ENCODE measurements at regions not wholly inside any gene's neighbourhood (a gene's known extent, or its start where the extent isn't known, plus 50 kb on each side); places are given as distances from the start of the nearest gene placed in this dataset.
"Not testable (repeated sequence)": the region's sequence is repeated elsewhere in the genome, so short reads cannot be mapped to it uniquely, and the experiment has no call there.

DNA sequence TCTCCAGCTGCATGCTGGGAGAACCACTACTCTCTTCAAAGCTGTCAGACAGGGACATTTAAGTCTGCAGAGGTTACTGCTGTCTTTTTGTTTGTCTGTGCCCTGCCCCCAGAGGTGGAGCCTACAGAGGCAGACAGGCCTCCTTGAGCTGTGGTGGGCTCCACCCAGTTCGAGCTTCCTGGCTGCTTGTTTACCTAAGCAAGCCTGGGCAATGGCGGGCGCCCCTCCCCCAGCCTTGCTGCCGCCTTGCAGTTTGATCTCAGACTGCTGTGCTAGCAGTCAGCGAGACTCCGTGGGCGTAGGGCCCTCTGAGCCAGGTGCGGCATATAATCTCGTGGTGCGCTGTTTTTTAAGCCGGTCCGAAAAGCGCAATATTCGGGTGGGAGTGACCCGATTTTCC is 215.0 kb downstream of the STIM2 start:
- H3K36me3 ChIP-seq (ENCODE audit: control insufficient read depth, insufficient read depth, low read length); DNase-seq (ENCODE audit: low read depth); H3K4me3 ChIP-seq (ENCODE audit: low read depth, low read length); H3K27me3 ChIP-seq (ENCODE audit: control insufficient read depth, insufficient read depth, low read length): not testable (repeated sequence)

DNA sequence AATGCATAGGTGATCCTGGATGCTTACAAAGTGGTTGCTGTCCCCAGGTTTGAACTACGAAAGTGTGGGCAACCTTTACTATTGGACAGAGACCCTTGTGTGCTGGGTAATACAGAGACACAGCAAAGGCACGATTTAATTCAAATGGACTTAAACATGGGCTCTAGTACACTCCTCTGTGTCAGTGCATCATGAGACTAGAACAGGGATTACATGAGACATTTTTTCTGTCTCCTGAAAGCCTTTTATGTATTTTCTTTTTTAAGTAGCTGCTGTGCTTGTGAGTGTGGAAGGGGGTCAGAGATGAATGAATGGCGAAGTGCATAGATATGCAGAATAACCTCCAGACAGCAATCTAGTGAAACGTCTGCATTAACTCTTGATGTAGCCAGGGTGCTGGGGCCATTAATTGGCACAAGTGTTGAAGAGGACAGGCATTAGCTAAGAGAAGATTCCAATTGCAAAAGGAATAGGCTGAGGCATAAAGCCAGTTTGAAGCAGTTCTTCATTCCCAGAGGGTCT is 218.4 kb downstream of the STIM2 start:
- no peak for DNase-seq (ENCODE audit: low read depth)
- Histone ChIP-seq H3K4me3 (ENCODE audit: low read depth, low read length) (no peak overlapping the region), H3K27me3 (ENCODE audit: control insufficient read depth, insufficient read depth, low read length) (peaks cover 10% of the 10 kb centered on the region), H3K36me3 (ENCODE audit: control insufficient read depth, insufficient read depth, low read length) (no peaks in the 10 kb centered on the region)
- TF ChIP-seq, protein P1, sequence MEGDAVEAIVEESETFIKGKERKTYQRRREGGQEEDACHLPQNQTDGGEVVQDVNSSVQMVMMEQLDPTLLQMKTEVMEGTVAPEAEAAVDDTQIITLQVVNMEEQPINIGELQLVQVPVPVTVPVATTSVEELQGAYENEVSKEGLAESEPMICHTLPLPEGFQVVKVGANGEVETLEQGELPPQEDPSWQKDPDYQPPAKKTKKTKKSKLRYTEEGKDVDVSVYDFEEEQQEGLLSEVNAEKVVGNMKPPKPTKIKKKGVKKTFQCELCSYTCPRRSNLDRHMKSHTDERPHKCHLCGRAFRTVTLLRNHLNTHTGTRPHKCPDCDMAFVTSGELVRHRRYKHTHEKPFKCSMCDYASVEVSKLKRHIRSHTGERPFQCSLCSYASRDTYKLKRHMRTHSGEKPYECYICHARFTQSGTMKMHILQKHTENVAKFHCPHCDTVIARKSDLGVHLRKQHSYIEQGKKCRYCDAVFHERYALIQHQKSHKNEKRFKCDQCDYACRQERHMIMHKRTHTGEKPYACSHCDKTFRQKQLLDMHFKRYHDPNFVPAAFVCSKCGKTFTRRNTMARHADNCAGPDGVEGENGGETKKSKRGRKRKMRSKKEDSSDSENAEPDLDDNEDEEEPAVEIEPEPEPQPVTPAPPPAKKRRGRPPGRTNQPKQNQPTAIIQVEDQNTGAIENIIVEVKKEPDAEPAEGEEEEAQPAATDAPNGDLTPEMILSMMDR (IDR thresholded peaks at IDR 0.05; ENCODE audit: insufficient read depth, low read length, poor library complexity, severe bottlenecking): no peak

DNA sequence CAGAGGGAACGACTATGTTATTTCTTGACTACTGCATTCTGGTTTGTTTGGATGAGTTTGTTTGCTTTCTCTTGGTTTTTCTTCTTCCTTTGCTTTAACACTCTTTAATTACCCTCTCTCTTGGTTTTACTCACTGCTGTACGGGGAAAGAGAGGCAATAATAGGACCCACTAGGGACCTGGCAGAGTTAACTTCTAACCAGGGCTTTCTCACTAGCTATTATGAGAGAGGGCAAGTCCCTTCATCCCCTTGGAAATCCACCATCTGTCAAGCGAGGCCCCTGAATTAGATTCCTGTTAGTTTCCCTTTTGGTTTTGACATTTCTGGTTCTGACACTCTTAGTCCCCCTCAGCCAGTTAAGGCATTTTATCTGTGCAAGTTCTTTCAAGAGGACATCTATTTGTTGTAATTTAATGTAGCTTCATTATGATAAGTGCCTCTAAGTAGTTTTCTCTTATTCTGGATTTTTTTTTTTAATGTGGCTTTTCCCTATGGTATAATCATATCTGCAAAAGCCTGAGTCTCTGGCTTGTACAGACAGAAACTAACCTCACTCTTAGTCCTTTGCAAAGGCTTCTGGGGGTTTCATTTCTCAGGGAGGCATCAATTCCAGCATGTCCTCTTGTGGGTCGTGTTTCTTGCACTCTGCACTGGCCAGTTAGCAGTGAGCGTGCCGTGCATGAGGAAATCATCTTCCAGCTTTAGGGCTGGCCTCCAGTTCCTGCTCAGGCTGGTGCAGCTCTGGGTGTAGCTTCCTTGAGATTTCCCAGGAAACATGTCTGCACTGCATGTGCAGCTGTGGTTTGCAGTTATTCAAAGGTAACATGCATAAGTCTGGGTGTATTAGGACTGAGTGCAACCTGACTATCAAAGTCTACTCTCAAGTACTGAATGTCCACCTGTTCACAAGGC is 221.3 kb downstream of the STIM2 start:
- no peak overlapping the region for H3K4me3 ChIP-seq (ENCODE audit: low read depth, low read length)
- no peak for DNase-seq (ENCODE audit: low read depth)
- H3K36me3 ChIP-seq (ENCODE audit: control insufficient read depth, insufficient read depth, low read length): no peaks in the 10 kb centered on the region
- H3K27me3 ChIP-seq (ENCODE audit: control insufficient read depth, insufficient read depth, low read length): peaks cover 13% of the 10 kb centered on the region
- TF ChIP-seq, protein P1 (IDR thresholded peaks at IDR 0.05; ENCODE audit: insufficient read depth, low read length, poor library complexity, severe bottlenecking): no peak

DNA sequence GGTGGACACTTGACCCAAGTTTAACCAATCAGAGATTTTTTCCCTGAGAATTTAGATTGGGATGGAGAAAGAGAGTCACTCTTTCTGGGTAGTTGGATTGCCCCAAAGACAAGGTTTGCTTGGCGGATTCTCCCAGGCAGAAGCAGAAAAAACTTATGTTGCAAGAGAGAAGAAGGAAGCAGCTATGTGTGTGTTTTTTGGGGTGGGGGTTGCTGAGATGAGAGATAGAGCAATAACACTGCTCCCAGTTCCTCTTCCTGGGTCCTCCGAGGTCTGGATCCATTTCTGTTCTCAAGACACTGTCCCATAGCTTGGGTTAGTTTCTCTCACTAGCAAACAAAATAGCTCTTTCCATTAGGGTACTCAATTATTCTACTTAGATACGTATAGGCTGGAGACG is 222.1 kb downstream of the STIM2 start:
- TF ChIP-seq, protein P1 (IDR thresholded peaks at IDR 0.05; ENCODE audit: insufficient read depth, low read length, poor library complexity, severe bottlenecking): no peak
- Histone ChIP-seq H3K4me3 (ENCODE audit: low read depth, low read length) (no peak overlapping the region), H3K36me3 (ENCODE audit: control insufficient read depth, insufficient read depth, low read length) (no peaks in the 10 kb centered on the region), H3K27me3 (ENCODE audit: control insufficient read depth, insufficient read depth, low read length) (peaks cover 13% of the 10 kb centered on the region)
- no peak for DNase-seq (ENCODE audit: low read depth)

DNA sequence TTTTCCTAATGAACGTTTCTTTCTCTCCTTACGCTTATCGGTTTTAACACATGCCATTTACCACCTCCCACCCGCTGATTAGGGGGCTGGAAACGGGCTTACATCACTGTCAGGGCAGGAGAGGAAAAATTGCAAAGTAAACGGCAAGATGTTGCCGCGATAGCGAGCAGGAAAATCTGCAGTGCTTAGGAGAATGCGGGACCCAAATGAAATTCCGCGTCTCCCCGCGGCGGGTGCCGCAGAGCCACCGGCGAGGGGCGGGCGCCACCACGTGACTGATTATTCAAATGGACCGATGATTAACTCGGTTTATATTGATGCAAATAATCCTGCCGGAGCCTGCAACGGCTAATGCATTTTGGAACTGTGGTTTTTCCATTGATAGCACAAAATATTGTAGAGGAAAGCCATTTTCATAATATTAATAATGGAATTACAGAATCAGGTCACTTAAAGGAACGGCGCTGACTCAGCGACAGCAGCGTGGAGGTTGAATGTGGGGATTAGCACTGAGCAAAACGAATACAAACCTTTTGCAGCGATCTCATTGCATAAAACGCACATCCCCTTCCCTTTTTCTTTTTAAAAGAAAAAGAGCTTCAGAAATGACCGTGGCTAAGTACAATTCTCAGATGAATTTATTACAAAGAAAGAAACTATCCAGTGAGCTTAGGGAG is 224.2 kb downstream of the STIM2 start:
- no peak for DNase-seq (ENCODE audit: low read depth)
- Histone ChIP-seq H3K36me3 (ENCODE audit: control insufficient read depth, insufficient read depth, low read length) (no peaks in the 10 kb centered on the region), H3K4me3 (ENCODE audit: low read depth, low read length) (no peak overlapping the region), H3K27me3 (ENCODE audit: control insufficient read depth, insufficient read depth, low read length) (peaks cover 17% of the 10 kb centered on the region)
- TF ChIP-seq, protein P1 (IDR thresholded peaks at IDR 0.05; ENCODE audit: insufficient read depth, low read length, poor library complexity, severe bottlenecking): peak; percentile 5

DNA sequence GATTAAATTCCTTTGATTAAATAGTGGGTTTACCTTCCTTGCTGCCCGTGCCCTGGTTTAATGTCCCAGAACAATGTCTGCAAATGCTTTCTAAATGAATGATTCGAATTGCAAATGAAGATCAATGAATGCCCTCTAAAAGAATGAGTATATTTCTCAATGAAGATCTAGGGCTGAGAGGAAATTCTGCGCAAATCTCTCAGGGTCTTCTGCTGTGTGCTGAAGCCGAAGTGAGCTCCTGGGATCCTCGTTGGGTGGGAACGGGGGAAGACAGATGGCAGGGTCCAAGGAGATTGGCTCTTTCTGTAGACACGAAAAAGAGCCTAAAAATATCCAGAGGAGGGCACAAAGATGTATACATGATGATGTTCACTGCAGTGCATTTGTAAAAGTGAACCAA is 224.8 kb downstream of the STIM2 start:
- H3K4me3 ChIP-seq (ENCODE audit: low read depth, low read length): no peak overlapping the region
- TF ChIP-seq, protein P1 (IDR thresholded peaks at IDR 0.05; ENCODE audit: insufficient read depth, low read length, poor library complexity, severe bottlenecking): no peak

More for the DNA sequence above, 224.8 kb downstream of the STIM2 start:
- DNase-seq (ENCODE audit: low read depth): no peak
- Histone ChIP-seq H3K36me3 (ENCODE audit: control insufficient read depth, insufficient read depth, low read length) (no peaks in the 10 kb centered on the region), H3K27me3 (ENCODE audit: control insufficient read depth, insufficient read depth, low read length) (peaks cover 20% of the 10 kb centered on the region)
